ENCODE measurements at regions not wholly inside any gene's neighbourhood (a gene's known extent, or its start where the extent isn't known, plus 50 kb on each side); places are given as distances from the start of the nearest gene placed in this dataset.

DNA sequence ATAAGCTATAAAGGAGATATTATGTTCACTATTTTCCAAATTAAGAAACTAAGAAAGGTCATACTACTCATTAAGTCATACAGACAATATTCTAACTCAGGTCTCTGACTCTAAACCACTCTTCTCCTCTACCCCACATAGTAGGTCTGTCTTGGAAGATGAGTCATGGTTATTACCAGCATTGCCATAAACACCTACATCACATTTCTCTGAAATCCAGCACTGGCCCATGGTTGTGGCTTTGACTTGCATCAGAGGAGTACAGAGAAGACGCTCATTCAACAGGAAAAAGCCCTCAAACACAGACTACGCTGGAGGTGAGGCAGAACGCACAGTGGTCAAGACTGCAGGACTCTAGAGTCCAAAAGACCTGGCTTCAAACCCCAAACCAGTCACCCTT, 476.8 kb downstream of the COG6 start:
- H3K9ac ChIP-seq (ENCODE audit: low read length): no peak overlapping the region
- H3K9me3 ChIP-seq (ENCODE audit: low read length): peaks cover 6% of the 10 kb centered on the region; the same call in 1 of the 2 replicates
- H3K79me2 ChIP-seq (ENCODE audit: insufficient read depth, low read length): no peaks in the 10 kb centered on the region
- H3K27me3 ChIP-seq (ENCODE audit: insufficient read depth, low read length): no peaks in the 10 kb centered on the region
- peaks cover 22% of the 10 kb centered on the region for H3K4me1 ChIP-seq (ENCODE audit: insufficient read depth, low read length, severe bottlenecking)
- H3K4me2 ChIP-seq (ENCODE audit: low read length): no peak overlapping the region
- no peak overlapping the region for H3K27ac ChIP-seq (ENCODE audit: low read depth, low read length, poor library complexity, severe bottlenecking)
- no peak overlapping the region for H3K4me3 ChIP-seq (ENCODE audit: low read depth, low read length, poor library complexity, severe bottlenecking)
- no peaks in the 10 kb centered on the region for H3K9me2 ChIP-seq (ENCODE audit: low read depth, low read length)
- no peaks in the 10 kb centered on the region; the same call in 1 of the 2 replicates for H3K36me3 ChIP-seq (ENCODE audit: insufficient read depth, low read length)
- peaks cover 10% of the 10 kb centered on the region for H3F3A ChIP-seq (ENCODE audit: insufficient read depth, low read length)
- no peaks in the 10 kb centered on the region for H4K20me1 ChIP-seq (ENCODE audit: insufficient read depth, low read length)
- H2AFZ ChIP-seq (ENCODE audit: low read length): no peak overlapping the region
- TF ChIP-seq, protein P1, sequence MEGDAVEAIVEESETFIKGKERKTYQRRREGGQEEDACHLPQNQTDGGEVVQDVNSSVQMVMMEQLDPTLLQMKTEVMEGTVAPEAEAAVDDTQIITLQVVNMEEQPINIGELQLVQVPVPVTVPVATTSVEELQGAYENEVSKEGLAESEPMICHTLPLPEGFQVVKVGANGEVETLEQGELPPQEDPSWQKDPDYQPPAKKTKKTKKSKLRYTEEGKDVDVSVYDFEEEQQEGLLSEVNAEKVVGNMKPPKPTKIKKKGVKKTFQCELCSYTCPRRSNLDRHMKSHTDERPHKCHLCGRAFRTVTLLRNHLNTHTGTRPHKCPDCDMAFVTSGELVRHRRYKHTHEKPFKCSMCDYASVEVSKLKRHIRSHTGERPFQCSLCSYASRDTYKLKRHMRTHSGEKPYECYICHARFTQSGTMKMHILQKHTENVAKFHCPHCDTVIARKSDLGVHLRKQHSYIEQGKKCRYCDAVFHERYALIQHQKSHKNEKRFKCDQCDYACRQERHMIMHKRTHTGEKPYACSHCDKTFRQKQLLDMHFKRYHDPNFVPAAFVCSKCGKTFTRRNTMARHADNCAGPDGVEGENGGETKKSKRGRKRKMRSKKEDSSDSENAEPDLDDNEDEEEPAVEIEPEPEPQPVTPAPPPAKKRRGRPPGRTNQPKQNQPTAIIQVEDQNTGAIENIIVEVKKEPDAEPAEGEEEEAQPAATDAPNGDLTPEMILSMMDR (IDR thresholded peaks at IDR 0.05; ENCODE audit: low read length): no peak
- no peak for TF ChIP-seq EZH2 (IDR thresholded peaks at IDR 0.05; ENCODE audit: borderline replicate concordance, low read length)

DNA sequence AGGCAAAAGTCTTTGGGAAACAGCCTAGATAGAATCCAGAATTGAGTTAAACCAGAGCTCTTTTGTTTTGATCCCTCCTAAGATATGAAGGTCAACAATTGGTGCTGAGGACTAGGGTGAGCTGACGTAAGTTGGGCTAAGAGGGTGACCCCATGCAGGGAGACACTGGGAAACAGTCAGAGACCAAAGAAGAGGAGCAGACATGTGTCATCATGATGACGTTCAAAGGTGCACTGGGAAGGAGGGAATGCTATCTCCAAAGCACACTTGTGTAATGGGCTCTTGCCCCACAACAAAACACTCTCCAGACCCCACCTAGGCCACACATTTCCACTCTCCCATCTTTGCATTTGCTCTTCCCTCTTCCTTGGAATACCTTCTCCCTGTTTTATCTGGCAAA, 481.4 kb downstream of the COG6 start:
- no peaks in the 10 kb centered on the region for H3K36me3 ChIP-seq (ENCODE audit: insufficient read depth, low read length)
- H4K20me1 ChIP-seq (ENCODE audit: insufficient read depth, low read length): no peaks in the 10 kb centered on the region
- no peaks in the 10 kb centered on the region for H3K27me3 ChIP-seq (ENCODE audit: insufficient read depth, low read length)
- H3K9me2 ChIP-seq (ENCODE audit: low read depth, low read length): no peaks in the 10 kb centered on the region
- no peak overlapping the region for H3K9ac ChIP-seq (ENCODE audit: low read length)
- H3K9me3 ChIP-seq (ENCODE audit: low read length): no peaks in the 10 kb centered on the region
- H3F3A ChIP-seq (ENCODE audit: insufficient read depth, low read length): no peaks in the 10 kb centered on the region
- no peaks in the 10 kb centered on the region for H3K4me1 ChIP-seq (ENCODE audit: insufficient read depth, low read length, severe bottlenecking)
- no peak overlapping the region for H2AFZ ChIP-seq (ENCODE audit: low read length)
- no peak overlapping the region for H3K4me2 ChIP-seq (ENCODE audit: low read length)
- H3K27ac ChIP-seq (ENCODE audit: low read depth, low read length, poor library complexity, severe bottlenecking): no peak overlapping the region
- no peaks in the 10 kb centered on the region for H3K79me2 ChIP-seq (ENCODE audit: insufficient read depth, low read length)
- H3K4me3 ChIP-seq (ENCODE audit: low read depth, low read length, poor library complexity, severe bottlenecking): no peak overlapping the region
- TF ChIP-seq, protein P1 (IDR thresholded peaks at IDR 0.05; ENCODE audit: low read length): no peak
- no peak for TF ChIP-seq EZH2 (IDR thresholded peaks at IDR 0.05; ENCODE audit: borderline replicate concordance, low read length)

DNA sequence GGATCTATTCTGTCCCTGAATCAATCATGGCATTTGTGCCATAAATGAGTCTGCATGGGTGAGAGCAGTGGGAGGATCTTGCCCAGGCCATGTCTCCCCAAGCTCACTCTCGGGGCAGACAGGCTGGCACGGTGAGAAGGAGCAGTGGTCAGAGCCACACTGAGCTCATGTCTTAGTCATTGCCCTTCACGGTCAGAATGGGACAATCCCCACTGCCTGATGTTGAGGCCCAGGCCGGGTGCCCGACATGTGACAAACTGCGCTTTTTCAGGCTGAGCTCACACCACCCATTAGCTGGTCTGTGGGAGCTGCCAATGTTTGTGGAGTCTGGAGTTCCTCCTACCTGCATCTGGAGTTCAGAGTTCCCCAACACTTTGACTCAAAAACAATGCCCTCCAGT, 481.9 kb downstream of the COG6 start:
- Histone ChIP-seq H3K79me2 (ENCODE audit: insufficient read depth, low read length) (no peaks in the 10 kb centered on the region), H4K20me1 (ENCODE audit: insufficient read depth, low read length) (no peaks in the 10 kb centered on the region), H3K36me3 (ENCODE audit: insufficient read depth, low read length) (no peaks in the 10 kb centered on the region), H3K4me3 (ENCODE audit: low read depth, low read length, poor library complexity, severe bottlenecking) (no peak overlapping the region), H2AFZ (ENCODE audit: low read length) (no peak overlapping the region), H3K4me1 (ENCODE audit: insufficient read depth, low read length, severe bottlenecking) (no peaks in the 10 kb centered on the region), H3K27ac (ENCODE audit: low read depth, low read length, poor library complexity, severe bottlenecking) (no peak overlapping the region), H3F3A (ENCODE audit: insufficient read depth, low read length) (no peaks in the 10 kb centered on the region), H3K9ac (ENCODE audit: low read length) (no peak overlapping the region), H3K9me3 (ENCODE audit: low read length) (no peaks in the 10 kb centered on the region), H3K9me2 (ENCODE audit: low read depth, low read length) (no peaks in the 10 kb centered on the region), H3K27me3 (ENCODE audit: insufficient read depth, low read length) (no peaks in the 10 kb centered on the region), H3K4me2 (ENCODE audit: low read length) (no peak overlapping the region)
- TF ChIP-seq EZH2 (IDR thresholded peaks at IDR 0.05; ENCODE audit: borderline replicate concordance, low read length): no peak

DNA sequence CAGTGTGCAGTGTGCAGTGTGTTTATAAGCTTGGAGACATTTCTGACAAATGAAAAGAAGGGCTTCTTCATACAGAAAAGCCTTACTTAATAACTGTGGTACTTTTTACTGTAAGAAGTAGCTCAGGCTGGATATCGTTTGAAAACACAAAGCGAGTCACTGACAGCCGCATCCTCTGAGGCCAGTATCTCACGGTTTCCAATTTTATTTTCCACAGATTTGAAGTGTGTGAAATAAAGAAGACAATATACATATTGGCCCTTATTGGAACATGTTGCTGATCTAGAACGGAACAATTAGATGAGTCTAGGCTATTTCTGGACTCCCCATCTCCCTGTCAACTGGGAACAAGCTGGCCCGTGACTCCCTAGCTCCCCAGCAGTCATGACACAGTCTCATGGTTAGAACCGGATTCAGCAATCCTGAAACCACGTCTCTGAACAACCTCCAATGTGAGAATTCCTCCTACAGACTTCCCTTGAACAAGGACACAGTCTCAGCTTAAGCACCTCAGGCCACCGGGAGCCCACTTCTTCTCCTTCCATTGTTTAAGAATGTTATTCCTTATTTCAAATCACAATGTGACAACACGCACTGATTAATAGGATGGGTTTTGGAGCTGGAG, 484.5 kb downstream of the COG6 start:
- Histone ChIP-seq H3K36me3 (ENCODE audit: insufficient read depth, low read length) (no peaks in the 10 kb centered on the region), H3F3A (ENCODE audit: insufficient read depth, low read length) (no peaks in the 10 kb centered on the region), H2AFZ (ENCODE audit: low read length) (no peak overlapping the region), H3K9me2 (ENCODE audit: low read depth, low read length) (no peaks in the 10 kb centered on the region), H3K79me2 (ENCODE audit: insufficient read depth, low read length) (no peaks in the 10 kb centered on the region), H3K4me2 (ENCODE audit: low read length) (no peak overlapping the region), H3K9me3 (ENCODE audit: low read length) (no peaks in the 10 kb centered on the region), H3K27me3 (ENCODE audit: insufficient read depth, low read length) (no peaks in the 10 kb centered on the region), H3K4me3 (ENCODE audit: low read depth, low read length, poor library complexity, severe bottlenecking) (no peak overlapping the region), H4K20me1 (ENCODE audit: insufficient read depth, low read length) (no peaks in the 10 kb centered on the region), H3K9ac (ENCODE audit: low read length) (no peak overlapping the region), H3K27ac (ENCODE audit: low read depth, low read length, poor library complexity, severe bottlenecking) (no peak overlapping the region), H3K4me1 (ENCODE audit: insufficient read depth, low read length, severe bottlenecking) (peaks cover 18% of the 10 kb centered on the region)
- TF ChIP-seq, protein P1 (IDR thresholded peaks at IDR 0.05; ENCODE audit: low read length): no peak
- no peak for TF ChIP-seq EZH2 (IDR thresholded peaks at IDR 0.05; ENCODE audit: borderline replicate concordance, low read length)
